Right lobe of liver (tissue), 6 donors: ENCODE measurements at regions not wholly inside any gene's neighbourhood (a gene's known extent, or its start where the extent isn't known, plus 50 kb on each side); places are given as distances from the start of the nearest gene placed in this dataset.

Experiments used
- ATAC-seq, 4 donors: fragments of 200-7000 bp; cut with Tn5 transposase; one replicate each; pipeline ENCODE4 v1.9.1; 2020; ENCODE audit warnings: mild to moderate bottlenecking in 4 of 4, moderate library complexity in 4 of 4
- DNase-seq, 3 donors: peaks; one replicate each; pipeline ENCODE4 v3.0.0-alpha.2; 2020
- H3K27ac ChIP-seq, 3 donors: fragments of 200-600 bp; one replicate each; pipeline ENCODE4 v1.8.0; 2022
- H3K27me3 ChIP-seq, 2 donors: fragments of 200-600 bp; one replicate each; pipeline ENCODE4 v1.8.0; 2022
- H3K36me3 ChIP-seq, 4 donors: fragments of 200-600 bp; sonication (generic) in 1 of 4; one replicate each; pipeline versions ENCODE4 v1.5.1 to v1.8.0; 2017 to 2022; ENCODE audit warnings: control low read depth in 1 of 4
- H3K4me1 ChIP-seq, 4 donors: fragments of 200-600 bp; sonication (generic) in 1 of 4; one replicate each; pipeline versions ENCODE4 v1.5.1 to v1.8.0; 2017 to 2022; ENCODE audit warnings: control low read depth in 1 of 4
- H3K4me3 ChIP-seq, 3 donors: fragments of 200-600 bp; one replicate each; pipeline ENCODE4 v1.8.0; 2022
- H3K9me3 ChIP-seq, 4 donors: fragments of 200-600 bp; sonication (generic) in 1 of 4; one replicate each; pipeline versions ENCODE4 v1.5.1 to v1.8.0; 2017 to 2022; ENCODE audit warnings: control low read depth in 1 of 4
- CTCF ChIP-seq, 4 donors: fragments of 200-600 bp in 3 of 4; fragments of 450-650 bp in 1 of 4; IDR thresholded peaks; one replicate each; pipeline versions ENCODE4 v1.5.1 to v1.8.0; 2016 to 2022; ENCODE audit warnings: antibody characterized with exemption in 4 of 4, mild to moderate bottlenecking in 2 of 4
- POLR2A ChIP-seq: fragments of 450-650 bp; IDR thresholded peaks from one replicate; pipeline ENCODE4 v1.6.1; 2017; ENCODE audit warnings: antibody characterized with exemption, mild to moderate bottlenecking
- WGBS: methylation state at CpG from one replicate; pipeline ENCODE4 v1.1.6; 2018; ENCODE audit warnings: low coverage, low lambda C conversion rate; ENCODE audit not compliant: insufficient coverage; ENCODE audit errors: missing lambda C conversion rate; 5-methylcytosine and 5-hydroxymethylcytosine counted together
- intact Hi-C, 2 donors: fragments of 100-400 bp; cut with DNase I; formaldehyde crosslinking; loops; one replicate each; pipeline versions ENCODE4 v1.11.2 to v1.14.1; 2022
- donor health status: DM: no; HTN: yes; CAD: no.
- donor health status: DM: no; HTN: no; CAD: no.
- donor health status: DM: no; HTN: no; CAD: no.
- donor health status: DM: no; HTN: yes; CAD: no.
- donor health status: DM: no; HTN: yes; CAD: no.

GRCh38 chr2:121063471-121063870 is 221.5 kb downstream of the TFCP2L1 start:
- DNase-seq, result no peak
- no peak overlapping the region for H3K27ac ChIP-seq
- H3K36me3 ChIP-seq, result no peaks in the 10 kb centered on the region
- no peaks in the 10 kb centered on the region for H3K4me1 ChIP-seq
- no peak overlapping the region for H3K4me3 ChIP-seq
- H3K27me3 ChIP-seq, result no peaks in the 10 kb centered on the region
- H3K9me3 ChIP-seq, result no peaks in the 10 kb centered on the region
- WGBS, result 37% methylated on average over 2 of the region's 3 CpGs
- intact Hi-C loops, result no loop called here
- TF ChIP-seq CTCF (IDR thresholded peaks at IDR 0.05), result no peak
- TF ChIP-seq POLR2A, result no peak
- ATAC-seq, result no peak

- no peak for ATAC-seq
- intact Hi-C loops, result no loop called here
- H3K4me3 ChIP-seq, result no peak overlapping the region
- no peaks in the 10 kb centered on the region for H3K36me3 ChIP-seq
- DNase-seq, result no peak
- no peaks in the 10 kb centered on the region for H3K9me3 ChIP-seq
- WGBS, result 53% methylated on average over 11 of the region's 12 CpGs
- no peaks in the 10 kb centered on the region for H3K4me1 ChIP-seq
- TF ChIP-seq POLR2A (no peak), CTCF (IDR thresholded peaks at IDR 0.05) (no peak)
- H3K27me3 ChIP-seq, result no peaks in the 10 kb centered on the region
- no peak overlapping the region for H3K27ac ChIP-seq
Observed at GRCh38 chr2:121064186-121064585, 220.8 kb downstream of the TFCP2L1 start.

GRCh38 chr2:121065239-121065638 is 219.8 kb downstream of the TFCP2L1 start:
- no peak for DNase-seq
- Histone ChIP-seq H3K4me3 (no peak overlapping the region), H3K9me3 (no peaks in the 10 kb centered on the region), H3K27me3 (no peaks in the 10 kb centered on the region), H3K4me1 (no peaks in the 10 kb centered on the region), H3K36me3 (no peaks in the 10 kb centered on the region), H3K27ac (no peak overlapping the region)
- intact Hi-C loops, result loop anchor here in 1 of 2 donors (5.0 kb wide), 1 partner anchor 363 kb away; no protein-coding TSS in a partner anchor
- WGBS, result 61% methylated on average over 2 of the region's 5 CpGs
- no peak for ATAC-seq
- TF ChIP-seq CTCF (IDR thresholded peaks at IDR 0.05), result no peak
- no peak for TF ChIP-seq POLR2A

- no peak overlapping the region for H3K4me3 ChIP-seq
- no peaks in the 10 kb centered on the region for H3K27me3 ChIP-seq
- H3K36me3 ChIP-seq, result no peaks in the 10 kb centered on the region
- 86% methylated on average over 6 of the region's 6 CpGs for WGBS
- ATAC-seq, result no peak
- no peaks in the 10 kb centered on the region for H3K9me3 ChIP-seq
- intact Hi-C loops, result loop anchor here in 1 of 2 donors (5.0 kb wide), 1 partner anchor 364 kb away; no protein-coding TSS in a partner anchor
- H3K4me1 ChIP-seq, result no peaks in the 10 kb centered on the region
- no peak overlapping the region for H3K27ac ChIP-seq
- DNase-seq, result no peak
- TF ChIP-seq POLR2A (no peak), CTCF (IDR thresholded peaks at IDR 0.05) (no peak)
Observed at GRCh38 chr2:121066526-121066925, 218.5 kb downstream of the TFCP2L1 start.

GRCh38 chr2:121068851-121069250 is 216.2 kb downstream of the TFCP2L1 start:
- no peak for TF ChIP-seq CTCF (IDR thresholded peaks at IDR 0.05)
- no peak for TF ChIP-seq POLR2A
- no peaks in the 10 kb centered on the region for H3K27me3 ChIP-seq
- 64% methylated on average over 4 of the region's 7 CpGs for WGBS
- H3K36me3 ChIP-seq, result no peaks in the 10 kb centered on the region
- no peak overlapping the region for H3K27ac ChIP-seq
- no peak for DNase-seq
- no peaks in the 10 kb centered on the region for H3K9me3 ChIP-seq
- intact Hi-C loops, result loop anchor here in 1 of 2 donors (5.0 kb wide), 1 partner anchor 367 kb away; no protein-coding TSS in a partner anchor
- no peak overlapping the region for H3K4me3 ChIP-seq
- no peaks in the 10 kb centered on the region for H3K4me1 ChIP-seq
- no peak for ATAC-seq
